CD4-positive, CD25-positive, alpha-beta regulatory T cell (primary cell): ENCODE measurements at regions not wholly inside any gene's neighbourhood (a gene's known extent, or its start where the extent isn't known, plus 50 kb on each side); places are given as distances from the start of the nearest gene placed in this dataset.

Experiments
- ATAC-seq, 2 donors: fragments of 150-1000 bp; cut with Tn5 transposase; one replicate each; pipeline ENCODE4 v1.10.0; 2021; ENCODE audit warnings: low read depth in 2 of 2, moderate number of reproducible peaks in 2 of 2, moderate library complexity in 1 of 2
- DNase-seq, 3 donors: peaks; one replicate each; pipeline versions ENCODE4 v3.0.0 to v3.0.0-alpha.2; 2012 to 2022; ENCODE audit warnings: mixed read lengths in 1 of 3
- H3K27ac ChIP-seq: one replicate; pipeline ENCODE4 v1.7.0; 2013; ENCODE audit warnings: mild to moderate bottlenecking, low read length; ENCODE audit not compliant: insufficient read depth, poor library complexity, severe bottlenecking
- H3K27me3 ChIP-seq: one replicate; pipeline ENCODE4 v1.7.0; 2013; ENCODE audit warnings: low read length; ENCODE audit not compliant: control insufficient read depth, insufficient read depth
- H3K36me3 ChIP-seq: one replicate; pipeline ENCODE4 v1.7.0; 2013; ENCODE audit warnings: mild to moderate bottlenecking, low read length, moderate library complexity; ENCODE audit not compliant: control insufficient read depth, insufficient read depth
- H3K4me1 ChIP-seq: 2 replicates; pipeline ENCODE4 v1.7.0; 2013; ENCODE audit warnings: mild to moderate bottlenecking, low read length; ENCODE audit not compliant: insufficient read depth, control insufficient read depth, poor library complexity, severe bottlenecking
- H3K4me3 ChIP-seq: one replicate; pipeline ENCODE4 v1.7.0; 2013; ENCODE audit warnings: low read depth, mild to moderate bottlenecking, low read length, moderate library complexity
- H3K9me3 ChIP-seq, 2 experiments: 1 replicate in 1 of 2; 2 replicates in 1 of 2; pipeline ENCODE4 v1.7.0; 2013; ENCODE audit warnings: low read length in 2 of 2, mild to moderate bottlenecking in 1 of 2, moderate library complexity in 1 of 2; ENCODE audit not compliant: control insufficient read depth in 2 of 2
- H3K27ac Mint-ChIP-seq, 3 donors: one replicate each; pipeline ENCODE4 v1.8.0; 2020 to 2022; ENCODE audit warnings: mild to moderate bottlenecking in 3 of 3, mixed read lengths in 3 of 3, moderate library complexity in 2 of 3
- H3K27me3 Mint-ChIP-seq: one replicate; pipeline ENCODE4 v1.8.0; 2022; ENCODE audit warnings: mild to moderate bottlenecking, mixed read lengths
- H3K36me3 Mint-ChIP-seq: one replicate; pipeline ENCODE4 v1.8.0; 2020; ENCODE audit warnings: mixed read lengths
- H3K4me1 Mint-ChIP-seq, 4 donors: one replicate each; pipeline ENCODE4 v1.8.0; 2020 to 2022; ENCODE audit warnings: mixed read lengths in 4 of 4, mild to moderate bottlenecking in 1 of 4
- H3K4me3 Mint-ChIP-seq, 4 donors: one replicate each; pipeline ENCODE4 v1.8.0; 2020 to 2022; ENCODE audit warnings: mild to moderate bottlenecking in 4 of 4, mixed read lengths in 4 of 4, moderate library complexity in 3 of 4
- H3K9me3 Mint-ChIP-seq, 7 donors: one replicate each; pipeline ENCODE4 v1.8.0; 2020 to 2022; ENCODE audit warnings: mixed read lengths in 7 of 7, mild to moderate bottlenecking in 3 of 7, moderate library complexity in 2 of 7

DNA sequence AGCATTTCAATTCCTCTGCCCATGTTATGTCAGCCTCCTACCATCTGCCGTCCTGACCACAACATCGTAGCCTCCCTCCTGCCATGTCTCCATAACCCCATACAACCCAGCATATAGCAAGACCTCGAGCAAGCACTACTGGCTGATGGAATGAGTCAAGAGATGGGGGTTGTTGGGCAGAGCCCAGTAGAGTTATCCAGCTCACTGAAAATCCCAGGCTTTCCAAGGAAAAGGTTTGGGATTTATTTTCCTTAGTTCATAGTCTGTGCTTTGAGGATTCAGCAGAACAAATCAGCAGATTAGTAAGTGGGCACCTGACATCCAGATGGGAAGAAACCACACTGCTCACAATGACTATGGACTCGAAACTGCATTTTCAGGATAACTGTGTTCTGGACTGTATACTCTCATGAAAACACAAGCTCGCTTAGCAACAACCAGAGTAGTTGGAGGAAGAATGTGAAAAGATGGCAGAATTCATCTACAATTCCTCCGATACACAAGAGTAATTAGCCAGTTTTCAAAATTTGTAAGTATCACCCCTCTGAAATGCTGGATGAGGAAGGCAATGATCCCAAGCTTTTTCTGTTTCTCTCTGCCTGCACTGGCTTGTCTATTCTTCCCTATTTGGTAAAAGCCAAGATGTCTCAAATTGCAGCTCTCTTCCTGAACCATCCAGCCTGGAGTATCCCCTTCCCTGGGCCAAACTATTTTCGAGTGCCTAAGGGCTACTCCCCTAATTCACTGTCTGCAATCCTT lies 186.2 kb upstream of the TBL1X start:
- ATAC-seq = no peak
- Mint-ChIP-seq H3K36me3 (no peaks in the 10 kb centered on the region), H3K27ac (peak overlapping the region; percentile 16 to 97 (median 51)), H3K27me3 (no peaks in the 10 kb centered on the region), H3K9me3 (no peaks in the 10 kb centered on the region), H3K4me3 (peak overlapping the region in 3 of 4 donors; percentile 3 to 49 (median 8)), H3K4me1 (peaks cover 6 to 18% (median 10%) of the 10 kb centered on the region in 4 donors)
- peak overlapping the region; percentile 72 for H3K4me3 ChIP-seq
- H3K4me1 ChIP-seq = peaks cover 8% of the 10 kb centered on the region
- H3K27me3 ChIP-seq = no peaks in the 10 kb centered on the region
- H3K9me3 ChIP-seq = no peaks in the 10 kb centered on the region
- no peaks in the 10 kb centered on the region for H3K36me3 ChIP-seq
- DNase-seq = no peak
- H3K27ac ChIP-seq = no peak overlapping the region

DNA sequence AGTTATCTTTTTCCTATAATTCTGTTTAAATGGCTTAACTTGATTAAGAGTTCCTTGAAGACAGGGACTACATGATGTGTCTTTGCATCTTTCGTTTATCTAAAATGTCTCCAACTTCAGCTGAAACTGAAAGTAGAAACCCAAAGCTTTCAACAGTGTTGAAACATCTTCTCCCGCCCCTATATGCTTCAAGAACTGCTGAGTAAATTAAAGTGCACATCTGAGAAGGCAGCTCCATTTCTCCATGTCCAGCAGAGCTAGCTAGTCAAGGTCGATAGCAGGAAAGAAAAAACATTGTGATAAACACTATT lies 185.7 kb upstream of the TBL1X start:
- no peaks in the 10 kb centered on the region for H3K9me3 Mint-ChIP-seq
- H3K36me3 ChIP-seq = no peaks in the 10 kb centered on the region
- peaks cover 8% of the 10 kb centered on the region for H3K4me1 ChIP-seq
- no peaks in the 10 kb centered on the region for H3K27me3 Mint-ChIP-seq
- H3K36me3 Mint-ChIP-seq = no peaks in the 10 kb centered on the region
- H3K4me1 Mint-ChIP-seq = peaks cover 6 to 18% (median 10%) of the 10 kb centered on the region in 4 donors
- DNase-seq (peak in 1 of 3 donors; percentile 72), ATAC-seq (peak in 1 of 2 donors; percentile 61)
- H3K27me3 ChIP-seq = no peaks in the 10 kb centered on the region
- peak overlapping the region; percentile 16 to 97 (median 51) for H3K27ac Mint-ChIP-seq
- peak overlapping the region in 3 of 4 donors; percentile 3 to 49 (median 8) for H3K4me3 Mint-ChIP-seq
- H3K4me3 ChIP-seq = peak overlapping the region; percentile 72
- no peak overlapping the region for H3K27ac ChIP-seq
- no peaks in the 10 kb centered on the region for H3K9me3 ChIP-seq

DNA sequence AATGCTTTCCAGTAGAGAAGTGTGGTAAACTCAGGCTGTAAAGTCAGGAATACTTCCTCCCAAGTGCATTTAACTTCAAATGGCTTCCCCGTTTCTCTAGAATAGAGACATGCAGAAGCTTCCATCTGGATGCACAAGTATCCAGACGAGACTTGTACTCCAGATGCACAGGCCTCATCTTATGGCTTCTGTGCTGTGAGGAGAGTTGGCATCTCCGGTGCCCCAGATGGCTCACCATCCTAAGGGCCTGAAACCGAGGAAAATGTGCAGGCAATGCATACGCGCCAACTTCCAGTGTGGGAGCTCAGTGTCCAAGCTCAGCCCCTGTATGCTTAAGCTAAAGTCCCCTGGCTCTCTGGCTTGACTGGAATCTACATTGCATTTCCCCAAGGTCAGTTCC lies 184.0 kb upstream of the TBL1X start:
- Histone ChIP-seq H3K4me1 (peaks cover 13% of the 10 kb centered on the region), H3K4me3 (no peak overlapping the region), H3K9me3 (no peaks in the 10 kb centered on the region), H3K27me3 (no peaks in the 10 kb centered on the region), H3K36me3 (no peaks in the 10 kb centered on the region), H3K27ac (no peak overlapping the region)
- Mint-ChIP-seq H3K36me3 (no peaks in the 10 kb centered on the region), H3K27ac (no peak overlapping the region), H3K27me3 (no peaks in the 10 kb centered on the region), H3K4me3 (no peak overlapping the region), H3K9me3 (no peaks in the 10 kb centered on the region), H3K4me1 (peaks cover 8 to 20% (median 14%) of the 10 kb centered on the region in 4 donors)
- ATAC-seq (no peak), DNase-seq (no peak)

DNA sequence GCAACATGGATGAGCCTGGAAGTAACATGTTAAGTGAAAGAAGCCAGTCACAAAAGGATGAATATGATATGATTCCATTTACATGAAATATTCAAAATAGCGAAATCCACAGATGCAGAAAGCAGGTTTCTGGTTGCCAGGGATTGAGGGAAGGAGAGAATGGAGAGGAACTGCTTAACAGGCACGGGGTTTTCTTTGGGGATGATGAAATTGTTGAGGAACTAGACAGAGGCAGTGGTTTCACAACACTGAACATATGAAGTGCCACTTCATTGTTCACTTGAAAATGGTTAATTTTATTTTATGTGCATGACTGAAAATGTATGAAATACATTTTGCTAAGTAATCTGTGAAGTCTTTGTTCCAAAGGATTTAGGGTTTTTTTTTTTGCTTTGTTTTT lies 182.5 kb upstream of the TBL1X start:
- Histone ChIP-seq H3K27ac (no peak overlapping the region), H3K27me3 (no peaks in the 10 kb centered on the region)
- no peak for ATAC-seq

DNA sequence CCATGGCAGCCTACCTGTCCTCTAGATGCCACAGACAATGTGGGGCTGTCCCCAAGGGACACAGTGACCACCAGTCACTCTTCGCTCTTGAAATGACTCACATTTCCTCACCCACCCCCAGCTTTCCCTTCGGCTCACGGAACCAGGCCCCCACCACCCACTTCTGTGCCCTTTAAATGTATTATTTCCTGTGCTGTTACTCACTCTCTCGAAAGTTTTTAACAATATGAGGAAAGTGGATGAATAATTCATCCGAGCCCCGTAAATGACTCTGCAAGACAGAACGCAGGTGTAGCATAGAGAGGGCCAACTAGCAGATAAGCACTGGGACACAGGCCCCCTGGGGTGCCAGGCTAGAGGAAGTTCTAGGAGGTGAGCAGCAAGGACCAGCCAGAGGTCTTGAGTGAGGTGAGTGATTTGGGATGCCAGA lies 179.5 kb upstream of the TBL1X start:
- H3K27ac Mint-ChIP-seq = peak overlapping the region; percentile 10 to 76 (median 62)

More for the DNA sequence above, 182.5 kb upstream of the TBL1X start:
- H3K27ac Mint-ChIP-seq = no peak overlapping the region
- no peaks in the 10 kb centered on the region for H3K36me3 Mint-ChIP-seq
- peaks cover 8 to 25% (median 17%) of the 10 kb centered on the region in 4 donors for H3K4me1 Mint-ChIP-seq
- Histone ChIP-seq H3K9me3 (no peaks in the 10 kb centered on the region), H3K36me3 (no peaks in the 10 kb centered on the region), H3K4me3 (no peak overlapping the region), H3K4me1 (peaks cover 13% of the 10 kb centered on the region)
- no peaks in the 10 kb centered on the region for H3K9me3 Mint-ChIP-seq
- H3K27me3 Mint-ChIP-seq = no peaks in the 10 kb centered on the region
- H3K4me3 Mint-ChIP-seq = no peak overlapping the region
- DNase-seq = peak in 1 of 3 donors; percentile 11

DNA sequence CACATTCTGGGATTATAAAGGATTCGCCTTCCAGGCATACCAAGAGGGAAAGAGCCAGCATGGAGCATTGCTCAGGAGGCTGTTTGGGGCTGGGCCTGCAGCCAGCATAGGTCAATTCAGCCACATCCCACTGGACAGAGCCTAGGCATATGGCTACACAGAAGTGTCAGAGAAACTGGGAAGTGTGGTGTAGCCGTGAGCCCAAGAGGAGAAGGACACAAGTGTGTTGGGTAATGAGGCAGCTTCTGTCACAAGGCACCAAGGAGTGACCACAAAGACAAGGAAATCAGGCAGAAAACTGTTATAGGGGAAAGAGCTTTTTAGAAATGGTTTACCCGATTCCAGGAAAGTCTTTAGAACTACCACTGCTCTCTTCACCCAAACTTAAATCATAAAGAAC lies 178.6 kb upstream of the TBL1X start:
- H3K27ac Mint-ChIP-seq = no peak overlapping the region

More for the DNA sequence above, 179.5 kb upstream of the TBL1X start:
- Histone ChIP-seq H3K4me1 (peaks cover 5% of the 10 kb centered on the region), H3K4me3 (no peak overlapping the region), H3K9me3 (no peaks in the 10 kb centered on the region), H3K27ac (no peak overlapping the region), H3K36me3 (no peaks in the 10 kb centered on the region), H3K27me3 (no peaks in the 10 kb centered on the region)
- peak; percentile 60 to 61 for ATAC-seq
- no peaks in the 10 kb centered on the region for H3K9me3 Mint-ChIP-seq
- no peaks in the 10 kb centered on the region for H3K27me3 Mint-ChIP-seq
- H3K4me1 Mint-ChIP-seq = peaks cover 0 to 14% (median 9%) of the 10 kb centered on the region in 4 donors
- H3K4me3 Mint-ChIP-seq = peak overlapping the region in 2 of 4 donors; percentile 29 to 89
- no peaks in the 10 kb centered on the region for H3K36me3 Mint-ChIP-seq
- peak in 1 of 3 donors; percentile 59 for DNase-seq

DNA sequence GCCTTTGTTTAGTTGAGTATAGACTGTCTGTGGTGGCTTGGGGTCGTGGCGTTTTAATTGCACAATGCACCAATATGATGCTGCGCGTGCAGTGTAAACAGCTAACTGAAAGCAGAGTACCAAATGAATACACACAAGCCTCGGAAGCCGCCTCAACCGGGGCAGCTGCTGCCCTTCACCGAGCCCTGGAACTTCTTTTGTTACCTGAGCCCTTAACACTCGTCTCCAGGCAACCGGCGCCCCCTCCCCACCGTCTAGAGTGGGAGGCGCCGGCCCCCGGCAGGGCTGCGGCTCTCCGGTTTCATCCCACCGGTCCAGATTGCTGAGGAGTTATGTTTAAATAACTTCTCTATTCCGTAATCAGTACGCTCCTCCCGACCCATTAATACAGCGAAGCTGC lies 173.2 kb upstream of the TBL1X start:
- Mint-ChIP-seq H3K36me3 (no peaks in the 10 kb centered on the region), H3K27me3 (peaks cover 5% of the 10 kb centered on the region), H3K4me3 (peak overlapping the region in 1 of 4 donors; percentile 39), H3K9me3 (peaks cover 0 to 2% (median 0%) of the 10 kb centered on the region in 7 donors), H3K27ac (no peak overlapping the region), H3K4me1 (peaks cover 0 to 28% (median 0%) of the 10 kb centered on the region in 4 donors)
- no peaks in the 10 kb centered on the region for H3K4me1 ChIP-seq
- H3K9me3 ChIP-seq = no peaks in the 10 kb centered on the region
- H3K4me3 ChIP-seq = no peak overlapping the region
- H3K27ac ChIP-seq = no peak overlapping the region
- DNase-seq (no peak), ATAC-seq (no peak)
- no peaks in the 10 kb centered on the region for H3K36me3 ChIP-seq
- no peaks in the 10 kb centered on the region for H3K27me3 ChIP-seq

More for the DNA sequence above, 178.6 kb upstream of the TBL1X start:
- peaks cover 5% of the 10 kb centered on the region for H3K4me1 ChIP-seq
- no peak overlapping the region for H3K4me3 Mint-ChIP-seq
- H3K27me3 Mint-ChIP-seq = no peaks in the 10 kb centered on the region
- no peak for ATAC-seq
- no peaks in the 10 kb centered on the region for H3K36me3 ChIP-seq
- H3K27ac ChIP-seq = no peak overlapping the region
- no peak overlapping the region for H3K4me3 ChIP-seq
- no peaks in the 10 kb centered on the region for H3K36me3 Mint-ChIP-seq
- H3K27me3 ChIP-seq = no peaks in the 10 kb centered on the region
- DNase-seq = no peak
- no peaks in the 10 kb centered on the region for H3K9me3 ChIP-seq
- H3K9me3 Mint-ChIP-seq = no peaks in the 10 kb centered on the region
- H3K4me1 Mint-ChIP-seq = peaks cover 0 to 14% (median 9%) of the 10 kb centered on the region in 4 donors

DNA sequence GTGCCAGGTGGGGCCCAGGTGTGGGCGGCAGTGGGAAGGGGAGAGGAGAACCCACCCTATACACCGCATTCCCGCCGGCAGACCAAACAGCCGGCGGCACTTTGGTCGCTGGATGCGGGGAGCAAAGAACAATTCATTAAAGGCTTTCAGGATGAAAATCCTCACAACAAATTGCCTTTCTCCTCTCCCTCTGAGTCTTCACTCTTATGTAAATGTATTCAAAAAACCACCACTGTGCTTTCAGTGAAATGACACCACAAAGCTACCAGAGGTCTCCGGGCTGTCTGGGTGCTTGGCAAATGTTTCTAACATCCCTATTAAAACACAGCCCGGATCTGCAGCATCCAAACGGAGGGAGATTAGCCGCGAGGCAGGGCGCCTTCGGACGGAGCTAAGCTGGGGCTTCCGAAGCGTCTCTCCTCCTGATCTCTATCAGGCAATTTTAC lies 171.8 kb upstream of the TBL1X start:
- Histone ChIP-seq H3K27me3 (no peaks in the 10 kb centered on the region), H3K4me3 (no peak overlapping the region), H3K4me1 (no peaks in the 10 kb centered on the region), H3K9me3 (no peaks in the 10 kb centered on the region), H3K36me3 (no peaks in the 10 kb centered on the region), H3K27ac (no peak overlapping the region)
- no peak overlapping the region for H3K27ac Mint-ChIP-seq
- H3K4me1 Mint-ChIP-seq = peaks cover 0 to 28% (median 0%) of the 10 kb centered on the region in 4 donors
- no peak overlapping the region for H3K4me3 Mint-ChIP-seq
- no peaks in the 10 kb centered on the region for H3K36me3 Mint-ChIP-seq
- peaks cover 0 to 2% (median 0%) of the 10 kb centered on the region in 7 donors for H3K9me3 Mint-ChIP-seq
- H3K27me3 Mint-ChIP-seq = peaks cover 5% of the 10 kb centered on the region
- ATAC-seq (no peak), DNase-seq (no peak)
